Lung (tissue), 11 donors: ENCODE measurements at regions not wholly inside any gene's neighbourhood (a gene's known extent, or its start where the extent isn't known, plus 50 kb on each side); places are given as distances from the start of the nearest gene placed in this dataset.

Source experiments
- ATAC-seq: fragments of 200-7000 bp; cut with Tn5 transposase; one replicate; pipeline ENCODE4 v1.9.1; 2020; ENCODE audit warnings: moderate number of reproducible peaks; ENCODE audit not compliant: insufficient read depth, low FRiP score
- DNase-seq, 3 donors: peaks; one replicate each; pipeline ENCODE4 v3.0.0-alpha.2; 2013 to 2017
- H3K27ac ChIP-seq, 2 donors: one replicate each; pipeline ENCODE4 v1.5.1; 2013; ENCODE audit warnings: mild to moderate bottlenecking in 2 of 2, moderate library complexity in 2 of 2, control low read depth in 1 of 2, inconsistent platforms in 1 of 2, low read depth in 1 of 2, low read length in 1 of 2
- H3K27me3 ChIP-seq, 3 donors: one replicate each; pipeline ENCODE4 v1.5.1; 2013; ENCODE audit warnings: low read length in 2 of 3; ENCODE audit not compliant: control insufficient read depth in 3 of 3, insufficient read depth in 3 of 3
- H3K36me3 ChIP-seq, 4 donors: one replicate each; pipeline ENCODE4 v1.5.1; 2013; ENCODE audit warnings: low read length in 4 of 4, mild to moderate bottlenecking in 1 of 4, moderate library complexity in 1 of 4; ENCODE audit not compliant: control insufficient read depth in 4 of 4, insufficient read depth in 4 of 4
- H3K4me1 ChIP-seq, 5 donors: one replicate each; pipeline ENCODE4 v1.5.1; 2013; ENCODE audit warnings: low read length in 5 of 5, mild to moderate bottlenecking in 2 of 5, moderate library complexity in 1 of 5; ENCODE audit not compliant: control insufficient read depth in 5 of 5, insufficient read depth in 5 of 5
- H3K4me3 ChIP-seq: one replicate; pipeline ENCODE4 v1.5.1; 2013; ENCODE audit warnings: mild to moderate bottlenecking, control low read depth, moderate library complexity
- H3K9ac ChIP-seq, 2 donors: one replicate each; pipeline ENCODE4 v1.5.1; 2013; ENCODE audit warnings: low read length in 2 of 2, control low read depth in 1 of 2; ENCODE audit not compliant: insufficient read depth in 1 of 2
- H3K9me3 ChIP-seq, 4 donors: one replicate each; pipeline ENCODE4 v1.5.1; 2013; ENCODE audit warnings: low read length in 3 of 4, mild to moderate bottlenecking in 1 of 4, moderate library complexity in 1 of 4; ENCODE audit not compliant: control insufficient read depth in 4 of 4, insufficient read depth in 3 of 4
- CTCF ChIP-seq: IDR thresholded peaks from 2 replicates; pipeline ENCODE4 v1.5.1; 2012; ENCODE audit warnings: mild to moderate bottlenecking; ENCODE audit errors: control extremely low read depth, extremely low read depth
- WGBS, 2 donors: extraction: QIAGEN DNeasy Blood & Tissue Kit; methylation state at CpG; one replicate each; pipeline ENCODE4 v1.1.7; 2013; 5-methylcytosine and 5-hydroxymethylcytosine counted together
- donor health status: control.
- donor health status: control.
- donor health status: Bipolar disorder and iron deficiency.
- donor health status: healthy.
- donor health status: DM: yes; HTN: yes; CAD: no.

DNA sequence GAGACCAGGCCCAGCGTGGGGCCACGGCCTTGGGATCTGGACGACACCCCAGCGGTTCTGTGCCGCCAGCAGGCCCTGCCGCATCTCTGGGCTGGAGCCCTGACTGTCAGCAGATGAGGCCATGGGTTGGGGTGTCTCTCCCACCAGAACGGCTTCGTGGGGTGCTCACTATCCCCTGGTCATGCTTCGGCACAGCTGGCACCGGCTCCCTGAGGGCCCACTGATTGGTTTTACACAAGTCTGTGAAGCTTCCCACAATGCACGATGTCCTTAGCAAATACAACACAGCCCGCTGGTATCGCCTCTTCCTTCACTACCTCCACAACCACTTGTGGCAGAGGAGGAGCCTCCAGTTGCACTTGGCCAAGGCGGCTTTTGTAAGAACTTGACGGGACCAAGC is 94.3 kb downstream of the THBS2 start:
- H3K9ac ChIP-seq = no peak overlapping the region
- WGBS, 2 donors = 96 to 98% methylated on average over 15 of the region's 15 CpGs
- H3K4me1 ChIP-seq = peaks cover 0 to 38% (median 18%) of the 10 kb centered on the region in 5 donors
- H3K9me3 ChIP-seq = no peaks in the 10 kb centered on the region
- no peaks in the 10 kb centered on the region for H3K27me3 ChIP-seq
- H3K36me3 ChIP-seq = no peaks in the 10 kb centered on the region
- H3K4me3 ChIP-seq = no peak overlapping the region
- ATAC-seq (no peak), DNase-seq (no peak)
- TF ChIP-seq CTCF = no peak
- no peak overlapping the region for H3K27ac ChIP-seq

GRCh38 chr6:169158691-169159090 is 95.0 kb downstream of the THBS2 start:
- Histone ChIP-seq H3K27ac (peak overlapping the region in 1 of 2 donors; percentile 15), H3K9ac (peak overlapping the region in 1 of 2 donors; percentile 51)
- DNase-seq = peak in 2 of 3 donors; percentile 53 to 65

DNA sequence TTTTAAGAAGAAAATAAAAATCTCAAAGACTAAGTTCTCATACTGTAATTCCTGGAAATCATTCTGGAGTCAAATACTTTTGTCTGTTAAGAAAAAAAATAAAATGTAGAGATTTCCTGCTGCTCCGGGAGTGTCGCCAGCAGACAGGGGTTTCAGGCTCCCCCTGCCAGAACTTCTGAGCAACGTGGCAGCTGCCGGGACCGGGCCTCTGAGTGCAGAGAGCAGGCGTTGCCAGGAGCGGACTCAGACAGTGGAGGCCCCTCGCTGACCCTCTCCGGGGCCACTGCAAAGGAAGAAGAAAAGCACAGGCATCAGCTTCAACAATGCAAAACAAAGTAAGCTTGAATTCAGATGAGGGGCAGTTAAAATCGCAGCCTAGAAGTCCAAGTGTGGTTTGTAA is 95.5 kb downstream of the THBS2 start:
- Histone ChIP-seq H3K4me3 (no peak overlapping the region), H3K9ac (peak overlapping the region in 1 of 2 donors; percentile 78), H3K4me1 (peaks cover 0 to 38% (median 18%) of the 10 kb centered on the region in 5 donors), H3K36me3 (no peaks in the 10 kb centered on the region), H3K9me3 (no peaks in the 10 kb centered on the region), H3K27me3 (no peaks in the 10 kb centered on the region), H3K27ac (peak overlapping the region in 1 of 2 donors; percentile 15)
- peak; percentile 96 to 98 (median 97) for DNase-seq
- 20 to 55% methylated on average over 10 of the region's 10 CpGs for WGBS, 2 donors
- ATAC-seq = no peak
- no peak for TF ChIP-seq CTCF

More at GRCh38 chr6:169158691-169159090, 95.0 kb downstream of the THBS2 start:
- H3K9me3 ChIP-seq = no peaks in the 10 kb centered on the region
- 74 to 81% methylated on average over 10 of the region's 10 CpGs for WGBS, 2 donors
- peaks cover 0 to 38% (median 18%) of the 10 kb centered on the region in 5 donors for H3K4me1 ChIP-seq
- ATAC-seq = no peak
- H3K36me3 ChIP-seq = no peaks in the 10 kb centered on the region
- TF ChIP-seq CTCF = no peak
- no peak overlapping the region for H3K4me3 ChIP-seq
- no peaks in the 10 kb centered on the region for H3K27me3 ChIP-seq
